ENCODE measurements at regions not wholly inside any gene's neighbourhood (a gene's known extent, or its start where the extent isn't known, plus 50 kb on each side); places are given as distances from the start of the nearest gene placed in this dataset.

DNA sequence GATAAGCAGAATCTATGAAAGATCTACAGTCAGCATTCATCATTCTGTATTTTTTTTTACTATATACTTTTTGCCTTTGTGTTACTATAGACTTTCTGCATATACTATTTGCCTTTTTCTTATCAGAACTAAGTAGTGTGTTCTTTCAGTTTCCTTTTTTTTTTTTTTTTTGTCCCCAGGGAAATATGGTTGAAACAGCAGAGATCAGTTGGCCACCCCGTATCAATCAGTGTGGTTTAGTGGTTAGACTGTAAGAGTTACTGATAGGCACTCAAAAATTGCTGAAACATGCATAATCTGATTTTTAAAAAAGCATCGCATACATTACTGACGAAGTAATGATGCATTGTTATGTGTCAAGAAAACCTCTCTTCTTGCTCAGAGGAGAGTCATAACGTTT is 990.8 kb upstream of the EDIL3 start:
- TF ChIP-seq, protein P1, sequence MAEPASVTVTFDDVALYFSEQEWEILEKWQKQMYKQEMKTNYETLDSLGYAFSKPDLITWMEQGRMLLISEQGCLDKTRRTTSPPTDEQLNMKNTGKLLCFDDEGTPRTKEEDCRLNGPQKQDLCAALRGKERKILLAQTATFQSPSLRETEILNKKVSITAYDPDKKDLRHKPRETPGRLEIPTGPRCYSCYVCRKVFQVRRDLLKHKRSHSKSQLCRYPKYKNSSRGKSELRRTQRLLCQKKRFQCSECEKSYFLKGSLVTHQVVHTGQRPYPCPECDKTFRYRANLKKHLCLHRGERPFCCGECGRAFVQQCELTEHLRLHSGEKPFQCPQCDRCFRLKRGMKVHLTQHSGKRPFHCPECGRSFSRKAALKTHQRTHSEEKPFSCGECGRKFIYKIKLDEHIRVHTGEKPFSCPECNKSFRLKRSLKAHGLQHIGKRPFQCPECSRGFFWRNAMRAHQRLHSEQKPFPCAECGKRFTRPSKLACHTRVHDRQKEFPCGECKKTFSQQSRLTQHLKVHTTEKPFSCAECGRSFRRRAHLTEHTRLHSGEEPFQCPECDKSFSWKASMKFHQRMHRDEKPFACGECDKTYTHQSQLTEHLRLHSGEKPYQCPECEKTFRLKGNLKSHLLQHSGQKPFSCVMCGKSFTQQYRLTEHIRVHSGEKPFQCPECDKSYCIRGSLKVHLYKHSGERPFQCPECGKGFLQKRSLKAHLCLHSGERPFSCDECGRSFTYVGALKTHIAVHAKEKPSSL (CRISPR knock-in tag; conservative IDR thresholded peaks at IDR 0.05) = no peak
- TF ChIP-seq ZNF263 (CRISPR knock-in tag; IDR thresholded peaks at IDR 0.05; ENCODE audit: low read depth) (no peak), IRF2 (CRISPR knock-in tag; IDR thresholded peaks at IDR 0.05; ENCODE audit: borderline replicate concordance, low read depth) (no peak), ZNF396 (CRISPR knock-in tag; IDR thresholded peaks at IDR 0.05; ENCODE audit: borderline replicate concordance) (no peak), SP1 (CRISPR knock-in tag; conservative IDR thresholded peaks at IDR 0.05) (no peak), ESRRA (CRISPR knock-in tag; IDR thresholded peaks at IDR 0.05; ENCODE audit: borderline replicate concordance) (no peak), CREM (CRISPR knock-in tag; IDR thresholded peaks at IDR 0.05) (no peak), TEAD4 (CRISPR knock-in tag; IDR thresholded peaks at IDR 0.05) (no peak), ZNF416 (CRISPR knock-in tag; IDR thresholded peaks at IDR 0.05) (no peak), ZNF138 (CRISPR knock-in tag; conservative IDR thresholded peaks at IDR 0.05) (no peak), PRRX2 (CRISPR knock-in tag; IDR thresholded peaks at IDR 0.05) (no peak)
- TF ChIP-seq, protein P2, sequence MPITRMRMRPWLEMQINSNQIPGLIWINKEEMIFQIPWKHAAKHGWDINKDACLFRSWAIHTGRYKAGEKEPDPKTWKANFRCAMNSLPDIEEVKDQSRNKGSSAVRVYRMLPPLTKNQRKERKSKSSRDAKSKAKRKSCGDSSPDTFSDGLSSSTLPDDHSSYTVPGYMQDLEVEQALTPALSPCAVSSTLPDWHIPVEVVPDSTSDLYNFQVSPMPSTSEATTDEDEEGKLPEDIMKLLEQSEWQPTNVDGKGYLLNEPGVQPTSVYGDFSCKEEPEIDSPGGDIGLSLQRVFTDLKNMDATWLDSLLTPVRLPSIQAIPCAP (CRISPR knock-in tag; IDR thresholded peaks at IDR 0.05) = no peak
- TF ChIP-seq, protein P3, sequence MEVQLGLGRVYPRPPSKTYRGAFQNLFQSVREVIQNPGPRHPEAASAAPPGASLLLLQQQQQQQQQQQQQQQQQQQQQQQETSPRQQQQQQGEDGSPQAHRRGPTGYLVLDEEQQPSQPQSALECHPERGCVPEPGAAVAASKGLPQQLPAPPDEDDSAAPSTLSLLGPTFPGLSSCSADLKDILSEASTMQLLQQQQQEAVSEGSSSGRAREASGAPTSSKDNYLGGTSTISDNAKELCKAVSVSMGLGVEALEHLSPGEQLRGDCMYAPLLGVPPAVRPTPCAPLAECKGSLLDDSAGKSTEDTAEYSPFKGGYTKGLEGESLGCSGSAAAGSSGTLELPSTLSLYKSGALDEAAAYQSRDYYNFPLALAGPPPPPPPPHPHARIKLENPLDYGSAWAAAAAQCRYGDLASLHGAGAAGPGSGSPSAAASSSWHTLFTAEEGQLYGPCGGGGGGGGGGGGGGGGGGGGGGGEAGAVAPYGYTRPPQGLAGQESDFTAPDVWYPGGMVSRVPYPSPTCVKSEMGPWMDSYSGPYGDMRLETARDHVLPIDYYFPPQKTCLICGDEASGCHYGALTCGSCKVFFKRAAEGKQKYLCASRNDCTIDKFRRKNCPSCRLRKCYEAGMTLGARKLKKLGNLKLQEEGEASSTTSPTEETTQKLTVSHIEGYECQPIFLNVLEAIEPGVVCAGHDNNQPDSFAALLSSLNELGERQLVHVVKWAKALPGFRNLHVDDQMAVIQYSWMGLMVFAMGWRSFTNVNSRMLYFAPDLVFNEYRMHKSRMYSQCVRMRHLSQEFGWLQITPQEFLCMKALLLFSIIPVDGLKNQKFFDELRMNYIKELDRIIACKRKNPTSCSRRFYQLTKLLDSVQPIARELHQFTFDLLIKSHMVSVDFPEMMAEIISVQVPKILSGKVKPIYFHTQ (CRISPR knock-in tag; IDR thresholded peaks at IDR 0.05) = no peak
- TF ChIP-seq, protein P4, sequence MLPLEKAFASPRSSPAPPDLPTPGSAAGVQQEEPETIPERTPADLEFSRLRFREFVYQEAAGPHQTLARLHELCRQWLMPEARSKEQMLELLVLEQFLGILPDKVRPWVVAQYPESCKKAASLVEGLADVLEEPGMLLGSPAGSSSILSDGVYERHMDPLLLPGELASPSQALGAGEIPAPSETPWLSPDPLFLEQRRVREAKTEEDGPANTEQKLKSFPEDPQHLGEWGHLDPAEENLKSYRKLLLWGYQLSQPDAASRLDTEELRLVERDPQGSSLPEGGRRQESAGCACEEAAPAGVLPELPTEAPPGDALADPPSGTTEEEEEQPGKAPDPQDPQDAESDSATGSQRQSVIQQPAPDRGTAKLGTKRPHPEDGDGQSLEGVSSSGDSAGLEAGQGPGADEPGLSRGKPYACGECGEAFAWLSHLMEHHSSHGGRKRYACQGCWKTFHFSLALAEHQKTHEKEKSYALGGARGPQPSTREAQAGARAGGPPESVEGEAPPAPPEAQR (CRISPR knock-in tag; IDR thresholded peaks at IDR 0.05) = no peak
- no peaks in the 10 kb centered on the region for H3K4me1 Mint-ChIP-seq
- H3K9me3 Mint-ChIP-seq = no peaks in the 10 kb centered on the region
- no peak for ATAC-seq
- no peaks in the 10 kb centered on the region for H3K27me3 Mint-ChIP-seq (ENCODE audit: low read depth)
- POLR2A ChIA-PET = no interaction called here
- no peaks in the 10 kb centered on the region for H3K36me3 Mint-ChIP-seq
- H3K4me3 Mint-ChIP-seq = no peak overlapping the region
- no peak overlapping the region for H3K27ac Mint-ChIP-seq
- CTCF ChIA-PET = interaction anchor here (0.6 kb wide), 1 partner anchor 180 kb away, joined by 4 read pairs; no protein-coding TSS in a partner anchor
- DNase-seq (ENCODE audit: low spot score) = no peak

DNA sequence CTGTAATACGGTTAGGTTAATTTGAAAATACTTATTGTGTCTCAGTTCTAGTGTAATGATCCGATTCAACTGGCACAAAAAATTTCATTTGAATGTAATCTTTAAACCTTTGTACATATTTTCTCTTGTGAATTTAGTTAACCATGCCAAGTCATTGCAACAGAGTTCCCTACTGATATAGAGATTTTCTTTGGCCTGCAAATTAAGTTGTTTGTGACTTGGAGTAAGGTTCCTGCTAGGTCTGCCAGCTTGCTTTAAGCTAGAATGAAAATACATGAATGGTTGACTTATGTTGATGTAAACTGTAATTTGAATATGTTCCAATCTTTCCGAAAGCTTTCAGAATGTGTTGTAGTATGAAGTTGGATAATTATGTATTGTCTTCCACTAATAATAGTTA is 1004.1 kb upstream of the EDIL3 start:
- Mint-ChIP-seq H3K9me3 (0 out of 2 replicates have a peak, but pooled peaks cover 3% of the 10 kb centered on the region), H3K27ac (no peak overlapping the region), H3K4me1 (no peaks in the 10 kb centered on the region), H3K4me3 (no peak overlapping the region), H3K36me3 (no peaks in the 10 kb centered on the region), H3K27me3 (ENCODE audit: low read depth) (no peaks in the 10 kb centered on the region)
- ChIA-PET CTCF (no interaction called here), POLR2A (no interaction called here)
- ATAC-seq (no peak), DNase-seq (ENCODE audit: low spot score) (no peak)
- TF ChIP-seq, protein P5, sequence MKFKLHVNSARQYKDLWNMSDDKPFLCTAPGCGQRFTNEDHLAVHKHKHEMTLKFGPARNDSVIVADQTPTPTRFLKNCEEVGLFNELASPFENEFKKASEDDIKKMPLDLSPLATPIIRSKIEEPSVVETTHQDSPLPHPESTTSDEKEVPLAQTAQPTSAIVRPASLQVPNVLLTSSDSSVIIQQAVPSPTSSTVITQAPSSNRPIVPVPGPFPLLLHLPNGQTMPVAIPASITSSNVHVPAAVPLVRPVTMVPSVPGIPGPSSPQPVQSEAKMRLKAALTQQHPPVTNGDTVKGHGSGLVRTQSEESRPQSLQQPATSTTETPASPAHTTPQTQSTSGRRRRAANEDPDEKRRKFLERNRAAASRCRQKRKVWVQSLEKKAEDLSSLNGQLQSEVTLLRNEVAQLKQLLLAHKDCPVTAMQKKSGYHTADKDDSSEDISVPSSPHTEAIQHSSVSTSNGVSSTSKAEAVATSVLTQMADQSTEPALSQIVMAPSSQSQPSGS (CRISPR knock-in tag; IDR thresholded peaks at IDR 0.05; ENCODE audit: borderline replicate concordance, low read depth) = no peak
- TF ChIP-seq GTF2I (CRISPR knock-in tag; conservative IDR thresholded peaks at IDR 0.05) = no peak
- no peak for TF ChIP-seq SOX15 (CRISPR knock-in tag; IDR thresholded peaks at IDR 0.05)
- no peak for TF ChIP-seq ZNF423 (CRISPR knock-in tag; IDR thresholded peaks at IDR 0.05)
- TF ChIP-seq TEAD4 (CRISPR knock-in tag; IDR thresholded peaks at IDR 0.05) = no peak
- TF ChIP-seq, protein P2 (CRISPR knock-in tag; IDR thresholded peaks at IDR 0.05) = no peak
- no peak for TF ChIP-seq HMGA2 (CRISPR knock-in tag; IDR thresholded peaks at IDR 0.05)
- TF ChIP-seq, protein P6, sequence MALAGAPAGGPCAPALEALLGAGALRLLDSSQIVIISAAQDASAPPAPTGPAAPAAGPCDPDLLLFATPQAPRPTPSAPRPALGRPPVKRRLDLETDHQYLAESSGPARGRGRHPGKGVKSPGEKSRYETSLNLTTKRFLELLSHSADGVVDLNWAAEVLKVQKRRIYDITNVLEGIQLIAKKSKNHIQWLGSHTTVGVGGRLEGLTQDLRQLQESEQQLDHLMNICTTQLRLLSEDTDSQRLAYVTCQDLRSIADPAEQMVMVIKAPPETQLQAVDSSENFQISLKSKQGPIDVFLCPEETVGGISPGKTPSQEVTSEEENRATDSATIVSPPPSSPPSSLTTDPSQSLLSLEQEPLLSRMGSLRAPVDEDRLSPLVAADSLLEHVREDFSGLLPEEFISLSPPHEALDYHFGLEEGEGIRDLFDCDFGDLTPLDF (CRISPR knock-in tag; IDR thresholded peaks at IDR 0.05) = no peak
- no peak for TF ChIP-seq ZNF219 (CRISPR knock-in tag; IDR thresholded peaks at IDR 0.05; ENCODE audit: borderline replicate concordance)
- TF ChIP-seq, protein P7, sequence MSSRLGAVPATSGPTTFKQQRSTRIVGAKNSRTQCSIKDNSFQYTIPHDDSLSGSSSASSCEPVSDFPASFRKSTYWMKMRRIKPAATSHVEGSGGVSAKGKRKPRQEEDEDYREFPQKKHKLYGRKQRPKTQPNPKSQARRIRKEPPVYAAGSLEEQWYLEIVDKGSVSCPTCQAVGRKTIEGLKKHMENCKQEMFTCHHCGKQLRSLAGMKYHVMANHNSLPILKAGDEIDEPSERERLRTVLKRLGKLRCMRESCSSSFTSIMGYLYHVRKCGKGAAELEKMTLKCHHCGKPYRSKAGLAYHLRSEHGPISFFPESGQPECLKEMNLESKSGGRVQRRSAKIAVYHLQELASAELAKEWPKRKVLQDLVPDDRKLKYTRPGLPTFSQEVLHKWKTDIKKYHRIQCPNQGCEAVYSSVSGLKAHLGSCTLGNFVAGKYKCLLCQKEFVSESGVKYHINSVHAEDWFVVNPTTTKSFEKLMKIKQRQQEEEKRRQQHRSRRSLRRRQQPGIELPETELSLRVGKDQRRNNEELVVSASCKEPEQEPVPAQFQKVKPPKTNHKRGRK (CRISPR knock-in tag; IDR thresholded peaks at IDR 0.05; ENCODE audit: borderline replicate concordance) = no peak
- no peak for TF ChIP-seq ZBTB21 (CRISPR knock-in tag; IDR thresholded peaks at IDR 0.05; ENCODE audit: borderline replicate concordance)
- no peak for TF ChIP-seq ZNF232 (CRISPR knock-in tag; IDR thresholded peaks at IDR 0.05)
